NCI-H2081 treated with DMSO at 0.1 percent for 48 hours (cell line): ENCODE measurements at regions not wholly inside any gene's neighbourhood (a gene's known extent, or its start where the extent isn't known, plus 50 kb on each side); places are given as distances from the start of the nearest gene placed in this dataset.
"Not testable (repeated sequence)": the region's sequence is repeated elsewhere in the genome, so short reads cannot be mapped to it uniquely, and the experiment has no call there.

Experiments used
- DNase-seq: peaks from one replicate; lab custom pipeline; 2025; lab: John Stamatoyannopoulos, UW

DNA sequence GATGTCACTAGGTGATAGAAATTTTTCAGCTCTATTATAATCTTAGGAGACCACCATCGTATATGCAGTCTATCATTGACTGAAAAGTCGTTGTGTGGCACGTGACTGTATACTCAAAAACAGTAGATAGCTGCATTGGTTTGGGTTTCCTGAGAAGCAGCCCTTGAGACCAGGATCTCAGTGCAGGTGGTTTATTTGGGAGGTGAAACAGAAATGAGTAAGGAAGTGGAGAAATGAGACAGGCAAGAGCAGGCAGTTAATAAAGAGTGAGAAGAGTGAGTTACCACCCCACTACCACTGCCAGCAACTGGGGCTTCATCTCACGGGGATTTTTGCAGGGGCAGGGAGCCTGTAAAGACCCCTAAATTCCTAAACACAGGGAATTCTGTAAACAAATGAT is 221.0 kb downstream of the SHQ1 start:
- no peak for DNase-seq

DNA sequence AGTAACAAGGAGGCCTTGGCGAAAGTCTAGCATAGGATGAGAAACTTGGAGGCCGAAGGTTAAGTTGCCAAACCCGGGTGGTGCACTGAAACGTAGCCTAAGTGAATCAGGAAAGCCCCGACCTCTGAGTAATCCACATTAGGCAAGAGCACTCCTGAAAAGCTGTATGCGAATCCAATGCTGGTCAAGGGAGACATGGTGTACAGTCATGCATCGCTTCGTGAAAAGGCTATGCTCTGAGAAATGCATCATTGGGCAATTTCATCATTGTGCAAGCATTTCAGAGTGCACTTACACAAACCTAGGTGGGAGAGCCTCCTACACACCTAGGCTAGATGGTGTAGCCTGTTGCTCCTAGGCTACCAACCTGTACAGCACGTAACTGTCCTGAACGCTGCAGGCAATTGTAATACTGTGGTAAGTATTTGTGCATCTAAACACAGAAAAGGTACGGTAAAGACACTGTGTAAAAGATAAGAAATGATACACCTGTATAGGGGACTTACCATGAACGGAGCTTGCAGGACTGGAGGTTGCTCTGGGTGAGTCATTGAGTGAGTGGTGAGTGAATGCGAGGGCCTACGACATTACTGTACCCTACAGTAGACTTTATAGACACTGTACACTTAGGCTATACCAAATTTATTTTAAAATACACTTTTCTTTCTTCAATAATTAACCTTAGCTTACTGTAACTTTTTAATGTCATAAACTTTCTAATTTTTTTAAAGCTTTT is 222.5 kb downstream of the SHQ1 start:
- no peak for DNase-seq

DNA sequence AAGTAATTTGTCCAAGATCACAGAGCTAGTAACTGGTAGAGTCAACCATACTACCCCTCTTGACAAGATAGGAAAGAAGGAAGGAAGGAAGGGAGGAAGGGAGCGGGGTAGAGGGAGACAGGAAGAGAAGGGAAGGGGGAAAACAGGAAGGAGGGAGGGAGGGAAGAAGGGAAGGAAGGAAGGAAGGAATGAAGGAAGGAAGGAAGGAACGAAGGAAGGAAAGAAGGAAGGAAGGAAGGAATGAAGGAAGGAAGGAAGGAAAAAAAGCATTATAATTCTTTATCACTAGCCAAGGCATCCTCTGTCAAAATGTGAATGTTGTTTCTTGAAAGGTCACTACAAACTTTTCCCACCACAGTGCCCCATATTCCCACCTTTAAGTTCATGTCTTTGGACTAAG is 223.6 kb downstream of the SHQ1 start:
- DNase-seq: no peak

DNA sequence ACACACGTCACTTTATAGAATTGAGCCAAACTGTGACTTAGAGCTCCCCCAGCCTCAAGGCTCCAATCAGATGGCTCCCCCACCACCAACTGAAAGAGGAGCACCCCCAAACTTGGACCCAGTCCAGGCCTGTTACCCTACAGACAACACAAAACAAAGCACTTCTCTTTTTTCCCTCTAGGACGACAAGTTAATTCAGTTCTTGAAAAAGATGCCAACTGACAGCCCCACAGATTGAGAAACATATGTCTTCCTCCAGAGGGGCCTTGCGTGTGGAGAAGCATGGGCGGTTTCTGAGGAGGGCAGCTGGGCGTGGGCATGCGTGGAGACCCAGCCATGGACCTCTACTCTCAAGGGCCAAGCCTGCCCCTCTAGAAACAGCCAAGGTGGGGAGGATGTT is 229.5 kb downstream of the SHQ1 start:
- DNase-seq: no peak

DNA sequence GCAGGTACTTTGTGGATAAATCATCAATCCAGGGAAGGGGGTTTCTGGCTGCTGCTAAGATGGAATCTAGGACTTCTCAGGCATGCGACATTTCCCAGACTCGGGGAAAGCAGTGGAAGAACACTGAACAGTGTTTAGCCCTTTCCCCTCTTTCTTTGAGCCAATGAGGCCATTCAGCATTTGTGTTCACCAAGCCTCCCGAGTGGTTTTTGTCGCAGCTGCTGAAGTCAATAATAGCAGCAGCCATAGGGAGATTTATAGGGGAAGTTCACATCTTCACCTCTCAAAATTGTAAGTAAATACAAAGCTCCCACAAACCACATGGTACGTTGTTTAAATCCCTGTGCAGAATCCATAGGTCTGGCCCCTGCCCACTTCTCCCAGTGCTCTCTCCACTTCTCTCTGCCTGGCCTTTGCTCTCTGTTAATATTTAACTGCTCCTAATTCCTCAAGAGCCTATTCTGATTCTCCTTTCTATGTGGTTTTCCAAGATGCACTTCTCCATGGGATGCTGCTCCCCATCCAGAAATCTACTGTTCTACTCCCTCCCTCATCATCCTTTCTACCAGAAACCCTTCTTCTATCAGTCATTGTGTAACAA is 230.7 kb downstream of the SHQ1 start:
- DNase-seq: no peak

DNA sequence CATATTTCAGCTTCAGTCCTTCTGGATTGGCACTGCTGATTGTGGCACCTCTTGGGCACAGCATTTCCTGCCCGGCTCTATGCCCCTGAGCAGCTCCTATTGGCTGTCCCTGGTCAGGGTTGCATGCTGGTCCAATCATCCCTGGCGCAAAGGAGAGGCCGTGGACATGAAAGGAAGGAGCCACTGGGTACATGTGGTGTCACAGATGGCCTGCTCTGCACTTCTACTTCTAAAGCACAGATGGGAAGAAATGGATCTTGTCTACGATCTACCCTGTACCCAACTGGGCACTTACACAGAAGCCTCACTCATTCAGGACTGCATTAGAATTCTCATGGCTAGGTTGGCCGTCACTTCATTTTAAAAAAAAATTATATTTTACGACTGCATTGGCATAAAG is 232.5 kb downstream of the SHQ1 start:
- DNase-seq: no peak

DNA sequence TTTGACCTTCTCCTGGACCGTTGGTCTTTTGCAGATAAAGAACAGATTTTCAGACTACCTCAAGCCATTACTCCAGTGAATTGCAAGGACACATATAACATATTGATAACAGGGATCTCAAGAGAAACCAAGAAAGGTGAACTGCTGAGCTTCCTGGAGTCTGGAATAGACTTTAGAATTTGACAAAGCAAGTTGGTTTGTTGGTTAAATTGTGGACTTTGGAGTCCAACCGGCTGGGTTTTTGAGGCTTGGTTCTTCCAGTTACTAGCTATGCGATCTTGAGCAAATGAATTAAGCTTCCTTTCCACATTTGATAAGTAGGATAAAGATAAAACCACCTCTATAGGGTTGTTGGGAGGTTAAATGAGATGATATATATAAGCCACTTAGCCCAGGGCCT is 233.1 kb downstream of the SHQ1 start:
- no peak for DNase-seq

DNA sequence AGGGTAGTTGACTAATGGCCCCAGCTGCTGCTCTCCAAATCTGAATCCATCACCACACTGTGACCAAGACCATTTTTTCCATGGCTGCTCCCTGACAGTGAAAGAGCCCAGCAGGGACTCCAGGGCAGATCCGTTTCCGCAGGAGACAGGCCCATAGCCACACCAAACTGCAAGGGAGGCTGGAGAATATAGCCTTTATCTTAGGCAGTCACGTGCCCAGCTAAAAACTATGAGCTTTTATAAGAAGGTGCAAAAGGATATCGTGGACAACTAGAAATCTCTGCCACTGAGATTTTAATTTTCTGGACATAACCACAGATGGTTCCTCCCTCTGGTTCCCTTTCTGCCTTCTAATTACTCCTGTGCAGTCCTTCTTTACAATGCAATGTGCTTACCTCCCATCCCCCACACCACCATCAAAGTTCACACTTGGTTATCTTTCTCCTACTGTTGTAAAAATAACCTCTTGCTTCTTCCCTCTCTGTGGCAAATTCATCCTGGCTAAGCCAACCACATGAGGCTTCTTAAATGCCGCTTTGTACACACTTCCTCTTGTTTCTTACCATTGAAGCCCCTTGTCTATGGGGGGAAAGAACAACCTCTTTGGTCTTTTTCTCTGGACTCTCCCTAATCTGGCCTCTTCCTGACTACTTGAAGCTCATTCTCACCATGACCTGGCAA is 233.7 kb downstream of the SHQ1 start:
- DNase-seq: no peak

DNA sequence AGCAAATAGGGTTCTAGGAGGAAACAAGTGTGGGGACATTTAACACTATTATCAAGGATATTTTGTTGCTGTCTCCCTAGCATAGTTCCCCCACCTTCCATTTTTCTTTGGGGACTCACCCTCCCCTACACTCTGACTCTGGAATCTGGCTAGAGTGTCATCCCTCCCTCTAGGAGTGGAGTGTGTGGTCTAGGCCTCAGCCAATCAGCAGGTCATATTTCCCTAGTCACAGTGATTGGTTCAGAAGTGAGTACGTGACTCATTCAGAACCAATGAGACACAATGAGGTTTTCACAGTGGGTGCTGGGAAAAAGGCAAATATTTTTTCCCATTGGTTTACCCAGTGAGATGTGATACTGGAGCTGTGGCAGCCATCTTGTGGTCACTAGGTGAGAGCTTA is 234.4 kb downstream of the SHQ1 start:
- no peak for DNase-seq

DNA sequence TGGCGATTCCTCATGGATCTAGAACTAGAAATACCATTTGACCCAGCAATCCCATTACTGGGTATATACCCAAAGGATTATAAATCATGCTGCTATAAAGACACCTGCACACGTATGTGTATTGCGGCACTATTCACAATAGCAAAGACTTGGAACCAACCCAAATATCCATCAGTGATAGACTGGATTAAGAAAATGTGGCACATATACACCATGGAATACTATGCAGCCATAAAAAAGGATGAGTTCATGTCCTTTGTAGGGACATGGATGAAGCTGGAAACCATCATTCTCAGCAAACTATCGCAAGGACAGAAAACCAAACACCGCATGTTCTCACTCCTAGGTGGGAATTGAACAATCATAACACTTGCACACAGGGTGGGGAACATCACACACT is 239.1 kb downstream of the SHQ1 start:
- DNase-seq: not testable (repeated sequence)

DNA sequence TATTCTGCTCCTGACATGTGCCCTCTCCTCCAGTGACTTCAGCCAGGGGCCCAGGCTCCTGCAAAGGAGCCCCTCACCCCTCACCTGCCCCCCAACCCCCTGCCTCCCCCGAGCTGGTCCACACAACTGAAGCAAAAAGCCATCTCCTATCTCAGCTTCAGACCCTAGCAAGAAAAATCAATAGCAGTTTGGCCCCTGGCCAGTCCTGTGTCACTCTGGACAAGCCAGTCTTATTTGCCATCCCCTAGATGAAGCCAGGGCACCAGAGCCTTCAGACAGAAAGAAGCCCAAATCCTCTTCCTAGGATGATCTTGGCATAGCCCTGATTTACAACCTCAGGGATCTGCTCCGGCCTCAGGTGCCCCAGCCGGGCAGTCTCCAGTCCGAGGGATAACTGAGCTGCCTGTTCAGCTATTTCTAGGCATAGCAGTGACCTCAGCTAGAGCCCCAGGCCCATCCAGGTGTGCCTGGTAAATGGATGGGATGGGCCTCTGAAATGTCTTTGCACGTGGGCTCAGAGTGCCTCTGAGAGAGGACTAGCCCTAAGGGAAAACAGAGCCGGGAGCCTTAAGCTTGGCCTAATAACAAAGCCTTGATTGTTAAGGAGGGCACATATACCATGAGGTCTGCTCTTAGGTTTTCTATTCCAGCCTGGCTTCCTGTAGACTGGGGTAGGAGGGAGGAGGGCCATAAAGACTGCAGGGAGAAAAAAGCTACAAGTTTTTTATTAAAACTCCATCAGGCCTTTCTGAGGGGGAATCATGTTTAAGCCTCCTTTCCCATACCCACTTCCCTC is 242.0 kb downstream of the SHQ1 start:
- no peak for DNase-seq

DNA sequence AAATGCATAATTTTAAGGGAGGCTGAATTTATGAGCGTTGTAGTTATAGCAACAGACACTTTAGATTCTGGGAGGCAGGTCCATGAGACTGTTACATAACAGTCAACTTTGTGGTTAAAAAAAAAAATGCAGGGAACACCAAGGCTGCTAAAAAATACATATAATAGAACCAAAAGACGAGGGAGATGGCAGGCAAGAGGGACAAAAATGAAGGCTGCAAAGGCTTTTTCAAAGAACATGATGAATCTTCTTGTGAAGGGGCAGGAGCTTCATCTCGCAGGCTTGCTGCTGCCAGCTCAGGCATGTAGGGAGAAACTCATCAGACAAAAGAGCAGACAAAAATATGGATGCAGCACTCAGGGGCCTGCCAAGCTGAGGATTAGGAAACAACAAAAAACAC is 243.9 kb downstream of the SHQ1 start:
- DNase-seq: no peak

DNA sequence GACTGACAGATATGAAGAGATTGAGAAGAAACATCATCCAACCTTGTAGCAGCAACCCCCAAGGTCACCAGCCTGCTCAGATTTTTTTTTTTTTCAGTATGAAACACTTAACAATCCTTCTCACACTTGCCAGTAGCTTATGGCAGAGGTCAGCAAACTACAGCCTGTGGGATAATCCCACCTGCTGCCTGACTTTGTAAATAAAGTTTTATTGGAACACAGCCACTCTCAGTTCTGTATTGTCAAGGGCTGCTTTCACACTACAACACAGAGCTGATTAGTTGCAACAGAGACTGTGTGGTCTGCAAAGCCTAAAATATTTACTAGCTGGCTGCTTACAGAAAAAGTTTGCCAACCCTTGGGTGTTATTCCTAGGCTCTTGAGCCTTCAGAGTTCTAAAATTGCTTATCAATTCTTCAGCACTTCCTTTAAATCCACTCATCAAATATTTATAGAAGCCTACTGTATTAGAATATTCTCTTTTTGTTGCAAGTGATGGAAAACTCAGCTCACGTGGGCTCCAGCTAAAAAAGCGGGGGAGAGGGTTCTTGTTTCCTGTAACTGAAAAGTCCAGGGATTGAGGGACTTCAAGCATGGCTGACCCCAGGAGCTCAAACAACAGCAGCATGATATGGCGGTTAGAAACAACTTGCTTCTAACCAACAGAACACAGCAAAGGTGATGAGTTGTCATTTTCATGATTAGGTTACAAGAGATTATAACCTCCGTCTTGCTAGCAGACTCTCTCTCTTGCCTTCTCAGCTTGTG is 246.1 kb downstream of the SHQ1 start:
- DNase-seq: no peak

DNA sequence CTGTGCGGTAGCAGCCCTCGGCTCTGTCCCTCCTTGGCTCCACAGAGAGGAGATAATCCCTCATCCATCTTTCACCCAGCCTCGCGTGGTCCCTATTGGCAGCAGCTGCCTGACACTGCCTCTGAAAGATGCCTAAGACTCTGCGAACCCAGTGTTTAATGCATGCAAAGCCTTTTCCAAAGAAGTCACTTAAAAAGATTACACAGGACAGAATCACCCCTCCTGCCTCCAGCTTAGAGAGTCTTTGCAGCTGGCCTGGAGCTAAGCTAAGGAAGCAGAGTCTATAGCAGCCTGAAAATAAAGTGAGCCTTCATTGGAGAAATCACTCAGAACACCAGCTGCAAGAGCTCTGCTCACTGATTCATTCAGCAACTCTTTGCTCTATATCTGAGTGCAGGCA is 247.2 kb downstream of the SHQ1 start:
- no peak for DNase-seq

DNA sequence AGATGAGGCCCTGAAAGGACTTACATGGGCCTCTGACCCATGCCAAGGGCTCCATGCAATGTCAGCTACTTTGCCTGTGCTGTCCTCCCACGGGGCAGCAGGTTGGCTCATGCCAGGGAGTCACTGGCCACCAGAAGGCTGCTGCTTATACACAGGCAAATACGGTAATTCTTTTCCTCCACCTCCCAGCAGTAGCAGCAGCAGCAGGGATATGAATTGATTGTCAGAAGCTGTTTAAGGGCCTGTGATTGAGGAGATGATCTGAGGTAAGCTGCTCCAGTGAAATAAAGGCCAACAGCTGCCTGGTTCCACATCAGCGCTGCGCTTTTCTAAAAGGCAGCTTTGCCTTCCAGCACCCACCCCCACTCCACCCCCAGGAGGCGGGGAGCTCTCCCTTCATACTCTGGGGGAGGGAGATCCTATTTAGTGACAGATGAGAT is 250.5 kb downstream of the SHQ1 start:
- DNase-seq: no peak

DNA sequence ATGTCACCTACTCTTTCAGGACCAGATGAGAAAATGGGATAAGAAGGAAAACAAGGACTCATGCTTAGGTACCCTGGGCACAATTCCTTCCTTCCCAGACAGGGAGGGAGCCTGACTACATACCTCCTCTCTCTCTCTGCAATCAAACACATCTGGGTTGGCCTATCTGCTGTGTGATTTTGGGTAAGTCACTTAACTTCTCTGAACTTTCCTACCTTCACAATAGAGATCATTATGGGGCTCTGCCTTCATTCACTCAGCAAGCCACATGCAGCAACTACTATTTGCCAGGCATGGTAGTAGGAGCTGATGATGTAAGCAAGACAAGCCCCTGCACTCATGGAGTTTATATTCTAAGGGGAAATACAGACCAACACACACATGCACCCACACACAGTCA is 251.2 kb downstream of the SHQ1 start:
- DNase-seq: no peak

DNA sequence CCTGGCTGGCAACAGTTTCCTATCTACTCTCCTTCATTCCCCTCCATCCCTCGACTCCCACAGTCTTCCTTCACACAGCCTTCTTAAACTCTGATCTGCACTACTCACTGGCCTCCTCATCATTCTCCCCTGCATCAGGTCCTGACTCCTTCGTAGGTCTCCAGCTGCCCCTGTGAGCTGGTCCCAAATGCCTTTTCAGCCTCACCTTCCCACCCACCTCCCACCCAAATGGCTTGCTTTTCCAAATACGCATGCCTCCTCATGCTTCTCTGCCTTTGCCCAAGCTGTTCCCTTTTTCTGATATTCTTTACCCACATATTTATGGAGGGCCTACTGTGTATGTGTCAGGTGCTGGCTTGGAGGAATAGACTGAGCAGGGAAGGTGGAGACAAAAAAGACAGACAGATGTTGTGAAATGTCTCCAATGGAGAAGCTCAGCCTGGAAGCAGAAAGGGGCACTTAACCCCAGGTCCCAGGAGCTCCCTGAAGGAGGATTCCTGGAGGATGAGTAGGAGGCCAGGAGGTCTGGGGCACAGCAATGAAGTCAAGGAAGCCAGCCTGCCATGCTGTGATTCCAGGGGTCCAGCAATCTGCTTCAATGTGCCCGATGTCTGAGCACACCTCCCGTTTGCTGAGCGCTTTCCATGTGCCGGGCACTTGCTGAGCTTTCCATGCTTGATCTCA is 252.2 kb downstream of the SHQ1 start:
- no peak for DNase-seq

DNA sequence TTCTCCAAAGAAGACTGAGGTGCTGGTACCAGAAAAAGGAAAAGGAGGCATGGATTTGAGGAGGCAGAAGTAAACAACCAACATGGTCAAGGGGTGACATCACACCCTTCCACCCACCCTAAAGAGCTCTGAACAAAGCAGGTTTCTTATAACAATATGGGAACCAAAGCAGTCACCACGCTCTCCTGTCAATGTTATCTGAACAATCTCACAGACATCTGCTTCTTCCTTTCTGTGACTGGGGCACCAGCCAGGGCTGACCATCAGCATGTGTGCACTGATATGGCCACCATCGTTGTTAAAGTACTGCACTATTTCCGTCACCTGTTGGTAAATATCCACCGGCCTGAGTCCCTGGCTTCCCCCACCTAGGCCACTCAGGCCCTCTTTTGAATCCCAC is 252.9 kb downstream of the SHQ1 start:
- DNase-seq: no peak

DNA sequence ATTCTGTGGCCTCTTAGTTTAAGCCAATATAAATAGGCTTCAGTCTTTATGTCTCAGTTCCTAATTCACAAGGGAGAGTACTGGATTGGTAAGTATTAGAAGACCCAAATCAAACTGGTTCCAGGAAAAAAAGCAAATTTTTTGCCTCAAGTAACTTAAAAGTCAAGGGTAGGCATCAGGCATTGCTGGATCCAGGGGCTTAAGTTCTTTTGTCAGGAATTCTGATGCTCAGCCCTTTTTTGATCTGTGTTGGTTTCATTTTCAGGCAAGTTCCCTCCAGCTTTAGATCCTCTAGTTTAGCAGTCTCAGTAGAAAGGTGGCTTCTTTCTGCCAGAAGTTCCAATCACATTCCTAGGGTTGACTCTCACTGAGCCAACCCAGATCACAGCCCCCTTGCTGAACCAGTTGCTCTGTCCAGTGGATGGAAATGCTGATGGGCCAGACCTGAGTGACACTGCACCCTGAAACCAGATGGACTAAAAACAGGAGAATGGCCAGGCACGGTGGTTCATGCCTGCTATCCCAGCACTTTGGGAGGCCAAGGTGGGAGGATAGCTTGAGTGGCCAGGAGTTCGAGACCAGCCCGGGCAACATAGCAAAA is 253.5 kb downstream of the SHQ1 start:
- no peak for DNase-seq

DNA sequence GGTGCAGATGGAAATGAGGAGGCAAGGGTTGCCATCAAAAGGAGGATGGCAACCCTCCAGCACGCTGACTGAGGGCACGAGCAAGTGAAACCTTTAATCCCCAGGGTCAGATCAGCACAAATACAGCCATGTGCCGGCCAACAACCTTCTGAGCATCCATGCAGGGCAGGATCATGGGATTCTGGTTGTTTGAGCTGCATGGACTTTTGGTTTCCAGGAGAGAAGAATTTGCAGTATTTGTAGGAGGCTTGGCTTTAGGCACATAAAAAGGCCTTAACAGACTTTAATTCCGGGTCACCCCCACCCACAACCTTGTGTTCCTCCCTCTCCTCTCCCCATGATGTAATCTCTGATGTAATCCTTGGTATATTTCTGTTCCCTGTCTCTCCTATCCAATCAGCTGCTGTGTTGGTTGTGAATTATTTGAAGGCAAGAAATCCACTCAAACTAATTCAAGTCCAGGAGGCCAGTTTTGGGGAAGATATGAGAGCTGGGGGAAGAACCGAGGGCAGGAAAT is 254.3 kb downstream of the SHQ1 start:
- no peak for DNase-seq
